Fibroblast of villous mesenchyme (primary cell): ENCODE measurements at regions not wholly inside any gene's neighbourhood (a gene's known extent, or its start where the extent isn't known, plus 50 kb on each side); places are given as distances from the start of the nearest gene placed in this dataset.

ENCODE experiments used
- DNase-seq: peaks from one replicate; pipeline ENCODE4 v3.0.0-alpha.2; 2010; ENCODE audit warnings: low read depth
- H3K4me3 ChIP-seq: 2 replicates; pipeline ENCODE4 v1.5.1; 2011; ENCODE audit warnings: low read depth, mild to moderate bottlenecking, low read length
- CTCF ChIP-seq: IDR thresholded peaks from 2 replicates; pipeline ENCODE4 v1.5.1; 2012; ENCODE audit warnings: low read depth, mild to moderate bottlenecking, low read length; ENCODE audit not compliant: insufficient read depth

- no peak for DNase-seq
- no peak overlapping the region for H3K4me3 ChIP-seq
- no peak for TF ChIP-seq CTCF
Measured at GRCh38 chr2:196329959-196330358, 158.6 kb upstream of the STK17B start.

- DNase-seq = no peak
- no peak for TF ChIP-seq CTCF
- no peak overlapping the region for H3K4me3 ChIP-seq
Measured at GRCh38 chr2:196330645-196331044, 159.3 kb upstream of the STK17B start.

GRCh38 chr2:196331143-196331542 lies 159.8 kb upstream of the STK17B start:
- peak; percentile 76 for DNase-seq
- no peak for TF ChIP-seq CTCF

GRCh38 chr2:196331851-196332250 lies 160.5 kb upstream of the STK17B start:
- no peak overlapping the region for H3K4me3 ChIP-seq
- no peak for DNase-seq
- TF ChIP-seq CTCF = no peak

More at GRCh38 chr2:196331143-196331542, 159.8 kb upstream of the STK17B start:
- H3K4me3 ChIP-seq = no peak overlapping the region

GRCh38 chr2:196333397-196333796 lies 162.0 kb upstream of the STK17B start:
- H3K4me3 ChIP-seq = no peak overlapping the region
- DNase-seq = no peak
- no peak for TF ChIP-seq CTCF

GRCh38 chr2:196334710-196335109 lies 163.3 kb upstream of the STK17B start:
- DNase-seq = no peak

More at GRCh38 chr2:196334710-196335109, 163.3 kb upstream of the STK17B start:
- no peak overlapping the region for H3K4me3 ChIP-seq
- TF ChIP-seq CTCF = no peak
